ENCODE measurements at regions not wholly inside any gene's neighbourhood (a gene's known extent, or its start where the extent isn't known, plus 50 kb on each side); places are given as distances from the start of the nearest gene placed in this dataset.

GRCh38 chr17:431494-431893 lies 78.9 kb upstream of the RPH3AL start:
- no peak for DNase-seq (ENCODE audit: low read depth)
- no peak for TF ChIP-seq CTCF (conservative IDR thresholded peaks at IDR 0.05; ENCODE audit: low read depth, low read length)
- no peak overlapping the region for H3K4me3 ChIP-seq (ENCODE audit: low read length)

- DNase-seq (ENCODE audit: low read depth), result no peak
- TF ChIP-seq CTCF (conservative IDR thresholded peaks at IDR 0.05; ENCODE audit: low read depth, low read length), result no peak
- H3K4me3 ChIP-seq (ENCODE audit: low read length), result no peak overlapping the region
These were observed 77.0 kb upstream of the RPH3AL start for GRCh38 chr17:429589-429988.

GRCh38 chr17:428414-428813 lies 75.8 kb upstream of the RPH3AL start:
- no peak for TF ChIP-seq CTCF (conservative IDR thresholded peaks at IDR 0.05; ENCODE audit: low read depth, low read length)
- DNase-seq (ENCODE audit: low read depth), result no peak
- H3K4me3 ChIP-seq (ENCODE audit: low read length), result no peak overlapping the region

- H3K4me3 ChIP-seq (ENCODE audit: low read length), result no peak overlapping the region
- TF ChIP-seq CTCF (conservative IDR thresholded peaks at IDR 0.05; ENCODE audit: low read depth, low read length), result no peak
- DNase-seq (ENCODE audit: low read depth), result no peak
These were observed 75.3 kb upstream of the RPH3AL start for GRCh38 chr17:427891-428290.

- H3K4me3 ChIP-seq (ENCODE audit: low read length), result no peak overlapping the region
- no peak for DNase-seq (ENCODE audit: low read depth)
- no peak for TF ChIP-seq CTCF (conservative IDR thresholded peaks at IDR 0.05; ENCODE audit: low read depth, low read length)
These were observed 74.7 kb upstream of the RPH3AL start for GRCh38 chr17:427327-427726.

- no peak overlapping the region for H3K4me3 ChIP-seq (ENCODE audit: low read length)
- DNase-seq (ENCODE audit: low read depth), result no peak
- no peak for TF ChIP-seq CTCF (conservative IDR thresholded peaks at IDR 0.05; ENCODE audit: low read depth, low read length)
These were observed 69.8 kb upstream of the RPH3AL start for GRCh38 chr17:422196-422930.

- H3K4me3 ChIP-seq (ENCODE audit: low read length), result no peak overlapping the region
- no peak for TF ChIP-seq CTCF (conservative IDR thresholded peaks at IDR 0.05; ENCODE audit: low read depth, low read length)
- no peak for DNase-seq (ENCODE audit: low read depth)
These were observed 68.0 kb upstream of the RPH3AL start for GRCh38 chr17:420479-421175.
